NT2/D1 (cell line): ENCODE measurements at regions not wholly inside any gene's neighbourhood (a gene's known extent, or its start where the extent isn't known, plus 50 kb on each side); places are given as distances from the start of the nearest gene placed in this dataset.

Experiments
- SUZ12 ChIP-seq: IDR thresholded peaks from 2 replicates; pipeline ENCODE4 v1.6.1; 2011; ENCODE audit not compliant: insufficient read length, insufficient read depth; ENCODE audit errors: extremely low read depth
- ZNF274 ChIP-seq: IDR thresholded peaks from 2 replicates; pipeline ENCODE4 v1.6.1; 2011; ENCODE audit warnings: mild to moderate bottlenecking, low read depth, low read length

DNA sequence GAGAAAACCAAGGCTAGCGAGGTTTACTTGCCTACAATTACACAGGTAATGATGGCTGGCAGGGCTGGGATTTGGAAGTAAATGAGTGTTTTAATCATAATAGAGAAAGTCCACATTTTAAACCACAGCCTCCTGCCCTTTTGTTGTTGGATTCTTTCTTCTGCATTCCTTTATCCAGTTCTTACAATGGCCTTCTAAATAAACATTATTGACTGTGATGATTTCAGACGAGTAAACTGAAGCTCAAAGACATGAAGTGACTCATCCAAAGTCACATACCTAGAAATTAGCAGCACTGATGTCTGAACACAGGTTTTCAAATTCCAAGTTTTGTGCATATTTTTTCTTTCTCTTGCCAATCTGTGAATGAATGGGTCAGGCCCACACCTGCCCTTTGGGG is 51.2 kb upstream of the C1QTNF7 start:
- no peak for TF ChIP-seq ZNF274
- no peak for TF ChIP-seq SUZ12
